ENCODE measurements at regions not wholly inside any gene's neighbourhood (a gene's known extent, or its start where the extent isn't known, plus 50 kb on each side); places are given as distances from the start of the nearest gene placed in this dataset.

GRCh38 chr14:58709949-58710348, 72.2 kb downstream of the DACT1 start:
- H3K9ac ChIP-seq (ENCODE audit: low read length): no peak overlapping the region
- no peaks in the 10 kb centered on the region for H3K9me3 ChIP-seq (ENCODE audit: low read length)
- H3K4me1 ChIP-seq (ENCODE audit: low read length): no peaks in the 10 kb centered on the region
- H2AFZ ChIP-seq (ENCODE audit: low read length): no peak overlapping the region
- H3K79me2 ChIP-seq (ENCODE audit: low read length): no peaks in the 10 kb centered on the region
- no peak overlapping the region for H3K4me2 ChIP-seq (ENCODE audit: low read depth, low read length, poor library complexity, severe bottlenecking)
- H3K27me3 ChIP-seq (ENCODE audit: low read length): no peaks in the 10 kb centered on the region
- DNase-seq: no peak
- no peaks in the 10 kb centered on the region for H3K36me3 ChIP-seq (ENCODE audit: insufficient read depth, low read length)
- H3K4me3 ChIP-seq (ENCODE audit: low read length): no peak overlapping the region
- no peaks in the 10 kb centered on the region for H3K9me2 ChIP-seq (replicated peaks; ENCODE audit: insufficient read depth, low read length)
- no peaks in the 10 kb centered on the region for H4K20me1 ChIP-seq (ENCODE audit: insufficient read depth, low read depth, low read length)
- H3K27ac ChIP-seq (ENCODE audit: low read length): no peak overlapping the region

DNA sequence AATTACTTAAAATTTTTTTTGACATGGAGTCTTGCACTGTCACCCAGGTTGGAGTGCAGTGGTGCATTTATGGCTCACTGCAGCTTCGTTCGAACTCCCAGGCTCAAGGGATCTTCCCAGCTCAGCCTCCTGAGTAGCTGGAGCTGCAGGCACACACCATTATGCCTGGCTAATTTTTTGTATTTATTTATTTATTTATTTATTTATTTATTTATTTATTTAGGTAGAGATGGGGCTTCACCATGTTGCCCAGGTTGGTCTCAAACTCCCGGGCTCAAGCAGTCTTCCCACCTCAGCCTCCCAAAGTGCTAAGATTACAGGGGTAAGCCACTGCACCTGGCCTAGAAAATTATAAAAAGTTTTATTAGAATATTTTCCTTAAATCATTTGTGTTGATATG, 73.6 kb downstream of the DACT1 start:
- no peak for DNase-seq
- Histone ChIP-seq H4K20me1 (ENCODE audit: insufficient read depth, low read depth, low read length) (no peaks in the 10 kb centered on the region), H3K27me3 (ENCODE audit: low read length) (no peaks in the 10 kb centered on the region), H3K79me2 (ENCODE audit: low read length) (no peaks in the 10 kb centered on the region), H3K9me2 (replicated peaks; ENCODE audit: insufficient read depth, low read length) (no peaks in the 10 kb centered on the region), H2AFZ (ENCODE audit: low read length) (no peak overlapping the region), H3K27ac (ENCODE audit: low read length) (no peak overlapping the region), H3K4me2 (ENCODE audit: low read depth, low read length, poor library complexity, severe bottlenecking) (no peak overlapping the region), H3K9me3 (ENCODE audit: low read length) (no peaks in the 10 kb centered on the region), H3K4me3 (ENCODE audit: low read length) (no peak overlapping the region), H3K36me3 (ENCODE audit: insufficient read depth, low read length) (no peaks in the 10 kb centered on the region), H3K9ac (ENCODE audit: low read length) (no peak overlapping the region), H3K4me1 (ENCODE audit: low read length) (no peaks in the 10 kb centered on the region)

DNA sequence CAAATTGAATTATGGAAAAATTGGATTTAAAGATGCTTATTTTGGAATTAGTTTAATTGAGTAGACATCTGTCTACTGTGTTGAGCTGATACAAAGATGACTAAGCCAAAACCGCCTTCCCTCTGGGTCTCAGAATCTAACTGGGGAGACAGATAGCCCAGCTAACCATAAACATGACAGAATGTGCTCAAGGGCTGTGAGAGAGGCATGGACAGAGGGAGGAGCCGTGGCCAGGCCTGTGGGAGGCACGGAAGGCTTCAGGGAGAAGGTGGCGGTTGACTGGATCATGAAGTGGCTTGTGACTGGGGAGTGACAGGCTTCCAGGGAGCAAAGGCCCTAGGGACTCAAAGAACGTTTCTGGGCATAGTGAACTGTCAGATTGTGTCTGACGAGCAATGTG, 74.6 kb downstream of the DACT1 start:
- no peaks in the 10 kb centered on the region for H3K36me3 ChIP-seq (ENCODE audit: insufficient read depth, low read length)
- no peaks in the 10 kb centered on the region for H3K79me2 ChIP-seq (ENCODE audit: low read length)
- H3K4me3 ChIP-seq (ENCODE audit: low read length): no peak overlapping the region
- H3K27me3 ChIP-seq (ENCODE audit: low read length): no peaks in the 10 kb centered on the region
- no peaks in the 10 kb centered on the region for H3K9me2 ChIP-seq (replicated peaks; ENCODE audit: insufficient read depth, low read length)
- H3K4me1 ChIP-seq (ENCODE audit: low read length): no peaks in the 10 kb centered on the region
- H3K4me2 ChIP-seq (ENCODE audit: low read depth, low read length, poor library complexity, severe bottlenecking): no peak overlapping the region
- H3K27ac ChIP-seq (ENCODE audit: low read length): no peak overlapping the region
- H3K9ac ChIP-seq (ENCODE audit: low read length): no peak overlapping the region
- no peaks in the 10 kb centered on the region for H4K20me1 ChIP-seq (ENCODE audit: insufficient read depth, low read depth, low read length)
- DNase-seq: no peak
- no peak overlapping the region for H2AFZ ChIP-seq (ENCODE audit: low read length)
- H3K9me3 ChIP-seq (ENCODE audit: low read length): no peaks in the 10 kb centered on the region

DNA sequence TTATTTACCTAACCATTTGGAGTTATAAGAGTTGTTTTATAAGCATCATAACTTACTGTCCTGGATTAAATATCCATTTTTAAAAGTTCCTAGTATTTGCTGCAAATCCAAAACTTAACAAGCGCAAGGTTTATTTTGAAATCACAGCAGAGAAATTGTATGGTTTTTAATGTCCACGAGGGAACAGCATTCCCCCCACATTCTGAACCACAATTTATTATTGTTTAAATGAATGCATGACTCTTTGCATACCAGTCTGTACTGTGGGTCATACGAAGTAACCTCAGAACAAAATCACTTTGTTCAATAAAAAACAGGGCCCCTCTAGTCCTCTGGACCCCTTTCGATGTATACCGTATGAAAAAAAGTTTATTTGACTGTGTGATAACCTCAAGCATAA, 75.9 kb downstream of the DACT1 start:
- no peak for DNase-seq

DNA sequence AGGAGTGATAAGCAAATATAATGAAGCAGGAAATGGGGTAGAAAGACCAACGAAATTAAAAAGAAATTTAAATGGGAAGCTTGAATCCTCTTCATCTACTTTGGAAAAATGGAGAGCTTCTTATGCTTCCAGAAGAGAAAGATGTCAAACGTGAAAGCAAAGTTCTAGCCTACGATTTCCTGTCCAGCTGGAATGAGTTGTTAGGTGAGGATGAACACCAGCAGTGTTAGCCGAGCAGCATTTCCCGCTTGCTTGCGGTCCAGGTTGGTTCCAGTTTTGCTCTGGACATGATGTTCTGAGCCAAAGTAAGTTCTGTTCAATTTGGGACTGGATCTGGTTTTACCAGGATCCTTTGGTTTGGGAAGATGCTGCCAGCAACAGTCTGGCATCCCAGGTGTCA, 78.9 kb downstream of the DACT1 start:
- no peaks in the 10 kb centered on the region for H3K9me3 ChIP-seq (ENCODE audit: low read length)
- H3K27me3 ChIP-seq (ENCODE audit: low read length): no peaks in the 10 kb centered on the region
- DNase-seq: no peak
- no peaks in the 10 kb centered on the region for H3K79me2 ChIP-seq (ENCODE audit: low read length)
- H3K4me3 ChIP-seq (ENCODE audit: low read length): no peak overlapping the region
- H3K27ac ChIP-seq (ENCODE audit: low read length): no peak overlapping the region
- H2AFZ ChIP-seq (ENCODE audit: low read length): no peak overlapping the region
- no peaks in the 10 kb centered on the region for H4K20me1 ChIP-seq (ENCODE audit: insufficient read depth, low read depth, low read length)
- no peaks in the 10 kb centered on the region for H3K9me2 ChIP-seq (replicated peaks; ENCODE audit: insufficient read depth, low read length)
- no peaks in the 10 kb centered on the region for H3K36me3 ChIP-seq (ENCODE audit: insufficient read depth, low read length)
- H3K4me2 ChIP-seq (ENCODE audit: low read depth, low read length, poor library complexity, severe bottlenecking): no peak overlapping the region
- H3K4me1 ChIP-seq (ENCODE audit: low read length): no peaks in the 10 kb centered on the region
- no peak overlapping the region for H3K9ac ChIP-seq (ENCODE audit: low read length)

More for the DNA sequence above, 75.9 kb downstream of the DACT1 start:
- H3K27me3 ChIP-seq (ENCODE audit: low read length): no peaks in the 10 kb centered on the region
- H3K4me2 ChIP-seq (ENCODE audit: low read depth, low read length, poor library complexity, severe bottlenecking): no peak overlapping the region
- H3K4me1 ChIP-seq (ENCODE audit: low read length): no peaks in the 10 kb centered on the region
- H3K79me2 ChIP-seq (ENCODE audit: low read length): no peaks in the 10 kb centered on the region
- H3K9ac ChIP-seq (ENCODE audit: low read length): no peak overlapping the region
- no peak overlapping the region for H3K27ac ChIP-seq (ENCODE audit: low read length)
- H3K4me3 ChIP-seq (ENCODE audit: low read length): no peak overlapping the region
- H3K36me3 ChIP-seq (ENCODE audit: insufficient read depth, low read length): no peaks in the 10 kb centered on the region
- H3K9me2 ChIP-seq (replicated peaks; ENCODE audit: insufficient read depth, low read length): no peaks in the 10 kb centered on the region
- no peaks in the 10 kb centered on the region for H4K20me1 ChIP-seq (ENCODE audit: insufficient read depth, low read depth, low read length)
- no peak overlapping the region for H2AFZ ChIP-seq (ENCODE audit: low read length)
- H3K9me3 ChIP-seq (ENCODE audit: low read length): no peaks in the 10 kb centered on the region

- no peaks in the 10 kb centered on the region for H3K9me2 ChIP-seq (replicated peaks; ENCODE audit: insufficient read depth, low read length)
- no peaks in the 10 kb centered on the region for H3K9me3 ChIP-seq (ENCODE audit: low read length)
- no peaks in the 10 kb centered on the region for H3K4me1 ChIP-seq (ENCODE audit: low read length)
- no peak overlapping the region for H3K9ac ChIP-seq (ENCODE audit: low read length)
- H2AFZ ChIP-seq (ENCODE audit: low read length): no peak overlapping the region
- H3K4me3 ChIP-seq (ENCODE audit: low read length): no peak overlapping the region
- H4K20me1 ChIP-seq (ENCODE audit: insufficient read depth, low read depth, low read length): no peaks in the 10 kb centered on the region
- DNase-seq: no peak
- no peaks in the 10 kb centered on the region for H3K27me3 ChIP-seq (ENCODE audit: low read length)
- no peak overlapping the region for H3K27ac ChIP-seq (ENCODE audit: low read length)
- no peaks in the 10 kb centered on the region for H3K79me2 ChIP-seq (ENCODE audit: low read length)
- H3K36me3 ChIP-seq (ENCODE audit: insufficient read depth, low read length): no peaks in the 10 kb centered on the region
- no peak overlapping the region for H3K4me2 ChIP-seq (ENCODE audit: low read depth, low read length, poor library complexity, severe bottlenecking)
Measured at GRCh38 chr14:58717211-58717610, 79.4 kb downstream of the DACT1 start.

GRCh38 chr14:58717813-58718212, 80.1 kb downstream of the DACT1 start:
- H3K9me2 ChIP-seq (replicated peaks; ENCODE audit: insufficient read depth, low read length): no peaks in the 10 kb centered on the region
- H3K36me3 ChIP-seq (ENCODE audit: insufficient read depth, low read length): no peaks in the 10 kb centered on the region
- H3K4me1 ChIP-seq (ENCODE audit: low read length): no peaks in the 10 kb centered on the region
- H3K27me3 ChIP-seq (ENCODE audit: low read length): no peaks in the 10 kb centered on the region
- H3K4me3 ChIP-seq (ENCODE audit: low read length): no peak overlapping the region
- H4K20me1 ChIP-seq (ENCODE audit: insufficient read depth, low read depth, low read length): no peaks in the 10 kb centered on the region
- no peak for DNase-seq
- no peaks in the 10 kb centered on the region for H3K9me3 ChIP-seq (ENCODE audit: low read length)
- no peak overlapping the region for H3K27ac ChIP-seq (ENCODE audit: low read length)
- no peak overlapping the region for H2AFZ ChIP-seq (ENCODE audit: low read length)
- no peak overlapping the region for H3K4me2 ChIP-seq (ENCODE audit: low read depth, low read length, poor library complexity, severe bottlenecking)
- H3K9ac ChIP-seq (ENCODE audit: low read length): no peak overlapping the region
- no peaks in the 10 kb centered on the region for H3K79me2 ChIP-seq (ENCODE audit: low read length)

DNA sequence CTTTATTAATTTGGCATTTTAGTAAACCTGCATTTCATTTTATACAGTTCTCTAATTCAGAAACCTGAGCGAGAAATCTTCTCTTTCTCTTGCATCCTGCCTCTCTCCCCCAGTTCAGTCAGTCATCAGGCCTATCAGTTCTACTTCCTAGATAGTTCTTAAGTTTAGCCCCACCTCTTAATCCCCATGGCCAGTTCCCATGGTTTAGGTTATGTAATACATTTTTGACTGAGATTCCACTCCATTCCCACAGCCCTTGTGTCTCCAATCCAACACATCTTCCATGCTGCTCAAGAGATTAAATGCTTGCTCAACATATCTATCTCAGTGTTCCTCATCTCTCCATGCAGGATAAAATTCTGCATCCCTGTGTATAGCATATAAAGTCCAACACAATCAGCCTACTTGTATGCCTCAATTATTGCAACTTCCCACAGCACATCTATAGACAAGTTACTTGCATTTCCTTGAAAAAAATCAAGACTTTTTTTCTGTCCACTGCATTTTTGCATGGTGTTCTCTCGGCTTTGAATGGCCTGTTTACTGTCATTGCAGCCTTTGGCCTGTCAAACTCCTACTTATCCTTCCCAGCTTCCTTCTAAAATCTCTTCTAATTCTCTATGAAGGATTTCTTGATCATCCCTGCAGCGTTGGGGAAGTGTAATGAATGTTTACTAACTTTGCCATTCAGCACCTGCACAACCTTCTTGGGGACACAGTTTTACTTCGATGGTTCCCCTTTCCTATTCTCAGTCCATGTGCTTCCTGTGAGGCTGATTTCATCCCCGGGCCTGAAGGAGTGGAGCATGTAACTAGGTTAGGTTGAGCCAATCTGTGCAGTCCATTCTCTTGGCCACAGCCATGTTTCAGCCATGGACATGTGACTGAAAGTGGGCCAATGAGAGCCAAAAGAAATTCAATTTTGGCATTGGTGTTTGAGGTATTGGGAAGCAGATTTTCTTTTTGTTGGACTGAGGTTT, 80.8 kb downstream of the DACT1 start:
- Histone ChIP-seq H3K9me2 (replicated peaks; ENCODE audit: insufficient read depth, low read length) (no peaks in the 10 kb centered on the region), H3K9ac (ENCODE audit: low read length) (no peak overlapping the region), H3K4me3 (ENCODE audit: low read length) (no peak overlapping the region), H3K36me3 (ENCODE audit: insufficient read depth, low read length) (no peaks in the 10 kb centered on the region), H3K79me2 (ENCODE audit: low read length) (no peaks in the 10 kb centered on the region), H3K9me3 (ENCODE audit: low read length) (no peaks in the 10 kb centered on the region), H4K20me1 (ENCODE audit: insufficient read depth, low read depth, low read length) (no peaks in the 10 kb centered on the region), H3K4me1 (ENCODE audit: low read length) (no peaks in the 10 kb centered on the region), H3K27me3 (ENCODE audit: low read length) (no peaks in the 10 kb centered on the region), H3K27ac (ENCODE audit: low read length) (no peak overlapping the region), H3K4me2 (ENCODE audit: low read depth, low read length, poor library complexity, severe bottlenecking) (no peak overlapping the region), H2AFZ (ENCODE audit: low read length) (no peak overlapping the region)
- DNase-seq: no peak

Measured in Karpas-422 (cell line).